HG02610 (cell line): ENCODE measurements at regions not wholly inside any gene's neighbourhood (a gene's known extent, or its start where the extent isn't known, plus 50 kb on each side); places are given as distances from the start of the nearest gene placed in this dataset.

Source experiments
- ATAC-seq: cut with Tn5 transposase; IDR thresholded peaks from one replicate; pipeline ENCODE4 v1.9.1; 2021; ENCODE audit warnings: mild to moderate bottlenecking, moderate library complexity; ENCODE audit not compliant: unreplicated experiment

DNA sequence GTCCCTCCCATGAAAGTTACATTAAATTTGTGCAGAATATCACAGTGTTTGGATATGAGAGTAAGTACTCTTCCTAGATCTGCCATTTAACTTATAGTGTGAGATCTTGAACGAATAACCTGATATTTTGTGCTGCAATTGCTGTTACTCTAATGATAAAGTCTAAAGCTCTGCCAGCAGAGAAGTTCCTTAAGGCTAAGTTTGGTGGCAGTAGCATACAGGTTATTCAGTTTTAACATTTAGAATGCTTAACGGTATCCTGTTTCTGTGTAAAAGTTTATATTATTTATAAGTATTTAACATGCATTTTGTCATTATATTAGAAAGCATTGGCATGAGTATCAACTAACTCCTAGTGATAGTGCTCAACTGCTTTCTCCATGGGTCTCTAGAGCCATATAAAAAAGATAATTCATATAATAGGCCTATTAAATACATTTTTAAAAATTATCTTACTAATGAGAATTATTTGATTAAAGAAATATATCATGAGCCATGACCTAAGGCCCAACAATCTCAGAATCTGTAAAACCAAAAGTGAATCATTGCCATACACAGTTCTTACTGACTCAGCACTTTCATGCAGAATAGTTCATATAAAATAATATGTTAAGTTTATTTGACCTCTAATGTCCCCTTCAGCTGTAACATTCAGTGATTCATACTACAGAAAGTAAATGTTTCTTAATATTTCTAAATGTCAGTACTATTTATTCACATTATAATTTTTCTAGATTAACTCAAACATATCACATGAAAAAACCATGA, 1058.6 kb downstream of the TRHDE start:
- no peak for ATAC-seq

DNA sequence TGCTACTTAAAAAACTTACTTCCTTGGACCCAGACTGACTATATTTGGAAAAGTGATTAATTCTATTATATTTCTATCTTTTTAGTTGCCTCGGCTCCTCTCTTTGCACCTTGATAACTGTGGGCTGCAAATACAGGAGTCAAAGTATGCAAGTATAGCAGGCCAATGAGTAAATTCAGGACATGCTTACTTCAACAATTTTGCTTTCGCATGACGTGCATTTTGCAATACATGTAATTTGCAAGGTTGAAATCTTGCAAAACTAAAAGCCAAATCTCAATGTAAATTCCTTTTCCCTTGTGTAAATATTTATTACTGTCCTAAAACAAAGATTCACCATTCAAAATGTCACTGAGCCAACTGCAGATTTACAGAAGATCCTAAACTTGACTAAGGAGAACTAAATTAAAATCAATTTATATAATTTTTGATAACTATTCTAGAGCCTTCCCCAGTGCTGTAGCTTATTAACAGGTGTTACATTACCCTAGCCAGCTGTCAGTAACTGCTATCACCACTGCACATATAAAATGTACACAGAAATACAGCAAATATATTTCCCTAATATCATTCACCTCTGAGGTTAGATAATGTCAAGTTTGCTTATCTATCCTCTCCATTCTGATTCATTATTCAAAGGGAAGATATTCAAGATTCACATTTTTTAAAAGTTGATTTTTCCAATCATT, 1069.5 kb downstream of the TRHDE start:
- ATAC-seq, result no peak

- ATAC-seq, result no peak
These were observed 1070.6 kb downstream of the TRHDE start for GRCh38 chr12:73342733-73343132.

- ATAC-seq, result no peak
These were observed 1080.7 kb downstream of the TRHDE start for GRCh38 chr12:73352826-73353225.

DNA sequence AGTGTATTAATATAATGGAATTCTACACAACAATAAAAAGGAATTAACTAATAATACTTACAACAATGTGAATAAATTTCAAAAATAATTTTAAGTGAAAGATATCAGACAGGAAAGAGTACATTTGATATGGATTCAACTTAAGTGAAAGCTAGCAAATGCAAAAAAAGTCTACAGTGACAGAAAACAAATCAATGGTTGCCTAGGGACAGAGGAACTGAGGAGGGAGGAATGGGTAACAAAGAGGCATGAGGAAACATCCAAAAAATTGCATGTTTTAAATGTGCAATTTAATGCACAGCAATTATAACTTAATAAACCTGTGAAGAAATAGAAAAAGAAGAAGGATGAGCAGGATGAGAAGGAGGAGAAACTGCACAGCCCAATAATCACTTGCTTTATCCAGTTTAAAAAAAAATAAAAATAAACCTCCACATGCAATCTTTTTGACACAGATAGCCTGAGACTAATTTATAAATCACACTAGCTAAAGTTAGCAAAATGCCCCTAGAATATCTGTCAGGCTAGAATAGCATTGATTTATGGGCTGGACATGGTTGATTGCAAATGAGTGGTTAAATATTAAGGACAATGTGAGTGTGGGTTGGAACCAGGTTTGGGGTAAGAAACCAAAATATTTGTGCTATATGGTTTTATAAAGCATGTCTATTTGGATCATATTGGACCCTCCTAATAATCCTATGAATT, 1089.1 kb downstream of the TRHDE start:
- no peak for ATAC-seq

DNA sequence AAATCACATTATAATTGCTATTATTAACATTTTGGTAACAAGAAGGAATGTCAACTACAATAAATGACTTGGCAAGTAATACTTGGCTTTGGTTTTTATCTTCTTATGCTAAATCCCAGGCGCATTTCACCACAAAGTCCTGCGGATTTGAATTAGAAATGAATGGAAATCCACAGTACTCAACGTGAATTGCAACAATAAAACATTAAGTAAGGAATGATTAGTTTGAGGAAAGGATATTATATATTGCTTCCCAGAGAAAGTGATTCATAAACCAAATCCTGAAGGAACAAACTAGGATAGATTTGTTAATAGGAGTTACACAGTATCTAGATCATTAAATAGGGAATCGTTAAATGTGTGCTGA, 1089.7 kb downstream of the TRHDE start:
- ATAC-seq, result no peak

GRCh38 chr12:73362666-73363065, 1090.5 kb downstream of the TRHDE start:
- ATAC-seq, result no peak

- ATAC-seq, result no peak
These were observed 1100.7 kb downstream of the TRHDE start for GRCh38 chr12:73372856-73373255.

DNA sequence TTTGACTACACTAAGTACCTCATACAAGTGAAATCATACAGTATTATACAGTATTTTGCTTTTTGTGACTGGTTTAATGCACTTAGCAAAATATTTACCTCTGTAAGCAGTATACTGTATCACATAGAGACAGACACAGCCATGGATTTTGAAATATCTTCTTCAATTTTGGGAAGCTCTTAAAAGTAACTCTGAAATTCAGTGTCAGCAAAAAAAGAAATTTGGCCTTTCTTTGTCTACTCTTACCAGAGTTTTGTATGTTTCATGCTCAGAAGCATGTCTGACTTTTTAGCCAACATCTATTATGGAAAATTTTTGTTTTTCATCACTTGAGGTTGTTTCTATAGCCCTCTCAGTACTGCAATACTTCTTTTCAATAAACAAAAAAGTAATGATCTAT, 1102.2 kb downstream of the TRHDE start:
- no peak for ATAC-seq

DNA sequence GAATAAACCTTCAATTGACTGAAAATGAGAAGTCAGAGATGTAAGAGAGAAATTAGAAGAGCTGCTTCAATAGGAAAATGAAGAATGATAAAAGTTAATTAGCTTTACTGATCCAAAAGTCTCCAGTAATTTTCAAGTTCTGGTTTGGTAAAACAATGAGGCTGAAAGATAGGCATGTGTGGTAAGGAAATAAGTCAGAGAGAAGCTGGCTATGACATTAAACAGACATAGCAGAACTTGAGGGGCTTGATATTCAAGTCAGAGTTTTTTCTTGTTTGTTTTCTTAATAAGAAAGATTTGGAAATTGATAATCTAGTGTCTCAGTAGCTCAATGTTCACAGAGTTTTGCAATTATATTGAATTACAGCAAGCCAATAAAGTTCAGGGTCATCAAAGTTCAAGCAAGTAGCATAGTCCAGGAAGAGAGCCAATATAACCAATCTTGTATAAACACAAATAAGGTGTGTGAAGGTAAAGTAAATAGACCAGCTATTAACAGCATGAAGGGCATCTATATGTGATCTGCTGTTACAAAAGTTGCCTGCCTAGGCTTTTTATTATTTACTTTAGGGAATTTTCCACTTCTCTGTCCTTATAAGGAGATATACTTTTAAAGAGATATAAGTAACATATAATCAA, 1111.5 kb downstream of the TRHDE start:
- no peak for ATAC-seq

DNA sequence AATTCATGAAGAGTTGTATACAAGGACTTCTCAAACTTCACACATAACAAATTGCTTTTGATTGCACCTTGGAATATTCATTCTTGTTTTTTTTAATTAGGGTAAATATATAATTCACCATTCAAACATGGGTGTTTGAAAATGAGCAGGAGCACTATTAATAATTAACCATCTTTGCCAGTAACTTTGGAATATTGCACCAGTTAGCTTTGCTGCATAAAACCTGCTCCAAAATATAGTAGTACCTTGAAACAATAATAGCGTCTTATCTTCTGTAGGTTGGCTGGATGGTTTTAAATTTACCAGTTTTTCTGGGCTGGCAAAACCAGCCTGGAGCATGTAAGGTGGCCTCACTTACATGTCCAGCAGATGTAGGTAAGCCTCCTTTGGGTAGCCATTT, 1112.4 kb downstream of the TRHDE start:
- no peak for ATAC-seq

DNA sequence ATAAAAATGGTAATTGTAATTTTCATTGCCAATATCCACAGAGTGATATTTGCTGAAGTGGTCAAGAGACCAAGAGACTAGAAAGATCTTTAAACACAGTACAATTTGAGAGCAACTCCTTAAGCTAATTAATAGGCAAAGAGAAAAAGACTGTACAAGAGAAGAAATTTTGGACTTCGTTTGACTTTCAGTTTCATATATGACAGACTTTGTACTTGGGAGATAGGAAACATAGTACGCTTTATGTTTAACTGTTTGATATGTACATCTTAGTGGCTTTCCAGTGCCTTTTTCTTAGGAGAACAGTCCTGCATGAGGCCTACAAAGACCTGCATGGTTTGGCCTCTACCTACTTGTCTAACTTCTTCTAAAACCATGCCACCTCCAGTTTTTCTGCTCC, 1118.1 kb downstream of the TRHDE start:
- no peak for ATAC-seq

- no peak for ATAC-seq
These were observed 1124.6 kb upstream of the ATXN7L3B start for GRCh38 chr12:73413051-73413450.

DNA sequence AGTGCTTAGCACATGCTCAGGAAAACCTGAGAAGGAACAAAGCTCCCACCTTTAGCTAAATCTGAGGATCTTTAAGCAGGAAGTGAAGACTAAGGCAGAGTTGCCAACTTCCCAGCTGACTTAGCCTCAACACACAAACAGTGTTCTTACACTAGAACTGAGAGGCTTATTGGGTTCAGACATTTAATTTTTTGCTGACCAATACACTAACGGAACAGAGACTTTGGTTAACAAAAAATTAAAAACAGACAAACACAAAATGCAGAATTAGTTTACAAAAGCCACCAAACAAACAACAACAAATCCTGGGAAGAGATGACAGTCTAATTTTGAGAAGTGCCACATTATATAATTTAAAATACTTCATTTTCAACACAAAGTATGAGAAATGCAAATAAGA, 1123.7 kb upstream of the ATXN7L3B start:
- no peak for ATAC-seq

- no peak for ATAC-seq
These were observed 1122.7 kb upstream of the ATXN7L3B start for GRCh38 chr12:73414926-73415325.

DNA sequence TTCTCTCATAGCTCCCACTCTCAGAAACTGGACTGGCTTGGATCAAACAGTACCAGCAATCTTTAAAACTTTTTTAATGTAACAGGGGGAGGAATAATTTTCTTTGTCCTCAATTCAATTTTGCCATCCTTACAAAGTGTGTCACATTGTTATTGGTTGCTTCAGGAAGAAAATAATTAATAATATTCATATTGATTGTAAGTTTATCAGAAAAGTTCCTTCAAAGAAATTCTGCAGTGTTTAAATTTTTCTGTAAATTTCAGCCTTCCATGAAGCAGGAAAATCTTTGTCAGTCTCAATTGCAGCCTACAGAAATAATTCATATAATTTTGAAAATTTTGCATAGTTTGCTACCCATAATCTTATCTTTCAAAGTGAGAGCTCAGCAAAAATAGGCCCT, 1119.1 kb upstream of the ATXN7L3B start:
- no peak for ATAC-seq

DNA sequence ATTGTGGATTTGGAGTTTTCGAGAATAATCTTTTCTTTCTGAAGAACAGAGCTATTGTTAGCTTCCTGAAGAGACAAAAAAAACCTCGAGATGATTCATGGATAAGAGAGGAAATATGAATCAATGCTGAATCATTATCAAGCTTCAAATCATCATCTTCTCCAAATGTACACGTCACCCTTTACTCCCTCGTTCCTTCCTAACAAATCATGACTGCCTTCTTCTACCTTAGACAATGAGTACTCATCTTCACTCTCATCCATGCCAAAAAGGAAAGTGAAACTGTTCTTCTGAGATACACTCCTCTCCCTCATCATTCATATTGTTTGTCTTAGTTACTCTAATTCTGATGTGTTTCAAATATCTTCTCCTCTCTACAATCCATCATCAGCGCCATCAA, 1115.8 kb upstream of the ATXN7L3B start:
- ATAC-seq, result peak; percentile 92

GRCh38 chr12:73424484-73424883, 1113.2 kb upstream of the ATXN7L3B start:
- no peak for ATAC-seq

DNA sequence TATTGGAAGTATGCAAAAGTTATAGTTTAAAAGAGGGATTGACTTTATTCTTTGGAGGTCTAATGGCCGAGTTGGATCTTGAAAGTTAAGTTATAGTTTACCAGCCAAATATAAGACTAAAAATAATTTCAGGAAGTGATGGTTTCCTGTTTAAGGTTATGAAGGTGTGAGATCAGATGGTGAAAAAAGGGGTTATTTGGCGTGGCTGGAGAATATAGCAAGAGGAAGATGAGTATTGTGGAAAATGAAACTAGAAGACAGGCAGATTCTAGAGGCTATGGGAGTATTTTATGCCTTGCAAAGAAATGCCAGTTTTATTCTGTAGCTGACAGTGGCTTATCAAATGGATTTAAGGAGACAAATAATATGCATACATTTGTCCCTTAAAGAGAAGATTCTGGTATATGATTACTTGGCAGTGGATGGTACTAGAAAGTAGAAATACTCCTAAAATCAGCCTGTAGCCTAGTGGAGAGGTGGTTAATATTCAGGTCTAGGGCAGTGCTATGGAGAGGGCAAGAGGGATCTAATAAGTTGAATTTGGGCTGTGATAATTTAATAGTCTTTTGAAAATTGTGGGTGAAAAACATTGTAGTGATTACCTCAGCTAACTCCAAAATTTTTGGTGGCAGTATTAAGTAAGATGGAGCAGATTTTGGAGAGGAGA, 1091.8 kb upstream of the ATXN7L3B start:
- peak; percentile 96 for ATAC-seq

DNA sequence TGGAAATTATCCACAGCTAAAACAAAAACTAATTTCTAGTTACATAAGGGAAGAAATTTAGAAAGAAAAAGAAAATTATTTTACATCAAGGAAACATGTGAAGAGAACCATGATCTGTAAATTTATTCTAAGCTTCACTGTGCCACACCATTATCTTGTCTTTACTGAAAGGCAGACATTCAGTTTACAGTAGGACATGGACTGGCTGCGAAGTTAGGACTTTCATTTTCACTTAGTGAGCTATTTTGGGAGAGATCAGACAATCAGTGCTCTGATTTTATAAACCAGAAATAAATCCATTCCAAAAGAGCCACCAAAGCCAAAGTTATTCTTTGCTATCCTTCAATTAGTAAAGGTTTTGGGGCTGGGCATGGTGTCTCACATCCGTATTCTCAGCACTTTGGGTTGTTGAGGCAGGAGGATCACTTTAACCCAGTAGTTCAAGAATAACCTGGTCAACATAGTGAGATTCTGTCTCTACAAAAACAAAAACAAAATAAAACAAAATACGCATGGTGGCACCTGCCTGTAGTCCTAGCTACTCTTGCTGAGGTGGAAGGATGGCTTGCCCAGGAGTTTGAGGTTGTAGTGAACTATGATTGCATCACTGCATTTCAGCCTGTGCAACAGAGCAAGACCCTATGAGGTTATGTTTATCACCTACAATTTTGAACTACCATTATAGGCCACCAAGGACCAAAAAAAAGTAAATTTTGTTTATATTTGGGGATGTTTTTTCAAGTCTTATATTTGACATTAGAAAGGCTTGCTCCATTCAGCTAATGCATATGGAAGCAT, 1084.8 kb upstream of the ATXN7L3B start:
- peak; percentile 73 for ATAC-seq
